ENCODE measurements at regions not wholly inside any gene's neighbourhood (a gene's known extent, or its start where the extent isn't known, plus 50 kb on each side); places are given as distances from the start of the nearest gene placed in this dataset.
A peak's percentile ranks its signal among the peaks of the same experiment; 100 is the strongest.
"Not testable (repeated sequence)": the region's sequence is repeated elsewhere in the genome, so short reads cannot be mapped to it uniquely, and the experiment has no call there.

DNA sequence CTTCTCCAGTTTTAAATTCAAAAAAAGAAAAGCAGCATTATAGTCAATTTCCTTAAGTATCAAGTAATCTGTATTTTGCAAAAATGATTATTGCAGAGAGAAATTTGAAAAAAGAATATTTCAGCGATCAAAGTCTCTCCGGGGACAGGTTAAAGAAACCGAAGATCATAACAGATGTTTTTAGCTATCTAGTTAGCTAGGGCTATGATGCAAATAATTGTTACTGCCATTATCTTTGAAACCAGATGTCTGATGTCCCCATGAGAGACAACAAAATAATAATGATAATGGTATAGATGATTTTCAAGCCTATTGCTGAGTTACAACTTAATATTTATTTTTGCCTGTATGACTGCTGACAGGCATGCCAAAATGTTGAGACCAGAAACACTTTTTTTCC lies 1326.0 kb downstream of the PLA2G4A start:
- TF ChIP-seq POLR2A (IDR thresholded peaks at IDR 0.05; ENCODE audit: low read depth, low read length) = no peak
- FAIRE-seq (no peak), DNase-seq (ENCODE audit: insufficient read length, low spot score) (no peak)

GRCh38 chr1:188155261-188155660 lies 1326.5 kb downstream of the PLA2G4A start:
- no peak for DNase-seq (ENCODE audit: insufficient read length, low spot score)
- TF ChIP-seq POLR2A (IDR thresholded peaks at IDR 0.05; ENCODE audit: low read depth, low read length) = no peak
- no peak for FAIRE-seq

- no peak for TF ChIP-seq POLR2A (IDR thresholded peaks at IDR 0.05; ENCODE audit: low read depth, low read length)
- DNase-seq (ENCODE audit: insufficient read length, low spot score) (no peak), FAIRE-seq (no peak)
These were observed 1335.7 kb downstream of the PLA2G4A start for GRCh38 chr1:188164459-188164858.

DNA sequence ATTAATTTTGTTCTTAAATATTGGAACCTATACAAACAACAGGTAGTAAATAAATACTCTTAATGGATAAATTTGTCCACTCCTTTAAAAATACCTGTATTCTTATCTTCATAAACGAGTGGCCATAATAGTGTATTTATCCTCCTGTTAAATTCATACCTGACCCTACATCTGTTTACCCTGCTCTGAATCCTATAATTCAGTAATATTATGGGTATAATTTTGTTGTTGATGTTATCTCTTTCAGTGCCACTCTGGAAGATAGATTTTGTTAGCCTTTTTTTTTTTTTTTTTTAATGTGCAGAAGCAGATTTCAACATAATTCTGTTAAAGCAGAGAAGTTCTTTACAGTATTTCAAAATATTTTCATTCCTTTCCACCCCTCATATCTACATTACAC lies 1337.9 kb downstream of the PLA2G4A start:
- FAIRE-seq (no peak), DNase-seq (ENCODE audit: insufficient read length, low spot score) (no peak)
- no peak for TF ChIP-seq POLR2A (IDR thresholded peaks at IDR 0.05; ENCODE audit: low read depth, low read length)

DNA sequence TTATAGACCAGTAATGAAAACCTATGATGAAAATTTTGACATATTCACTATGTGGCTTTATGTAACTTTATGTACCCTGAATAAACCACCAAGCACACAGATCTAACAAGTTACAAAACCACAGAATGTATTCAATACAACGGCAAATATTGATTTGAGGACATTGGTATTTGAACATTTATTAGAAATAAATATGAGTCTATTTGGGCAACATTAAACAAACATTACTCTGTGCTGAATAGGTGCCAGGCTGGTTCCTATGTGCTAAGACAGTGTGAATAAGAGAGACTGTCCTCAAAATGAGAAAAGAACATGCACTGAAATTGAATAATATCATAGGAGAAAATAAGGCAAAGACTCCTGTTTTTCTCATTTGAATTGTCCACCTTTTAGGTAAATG lies 1341.2 kb downstream of the PLA2G4A start:
- FAIRE-seq (no peak), DNase-seq (ENCODE audit: insufficient read length, low spot score) (no peak)
- no peak for TF ChIP-seq POLR2A (IDR thresholded peaks at IDR 0.05; ENCODE audit: low read depth, low read length)

DNA sequence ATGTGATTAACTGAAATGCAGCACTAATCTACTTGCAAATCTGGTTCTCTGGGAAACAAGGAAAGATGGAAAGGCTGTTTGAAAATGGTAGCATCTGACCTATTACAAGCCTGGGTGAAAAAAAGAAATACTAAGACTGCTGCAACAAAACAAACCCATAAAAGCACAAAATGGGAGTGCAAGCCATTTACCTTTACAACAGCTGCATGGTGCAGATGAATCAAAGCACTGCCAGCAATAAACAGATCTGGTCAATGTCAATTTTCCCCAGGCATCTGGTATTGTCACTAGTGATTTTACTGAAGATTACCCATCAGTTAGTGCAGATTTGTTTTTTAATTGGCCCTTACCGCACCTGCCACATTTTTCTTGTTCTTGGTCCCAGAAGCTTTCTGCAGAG lies 1341.7 kb downstream of the PLA2G4A start:
- DNase-seq (ENCODE audit: insufficient read length, low spot score) (no peak), FAIRE-seq (no peak)
- no peak for TF ChIP-seq POLR2A (IDR thresholded peaks at IDR 0.05; ENCODE audit: low read depth, low read length)

DNA sequence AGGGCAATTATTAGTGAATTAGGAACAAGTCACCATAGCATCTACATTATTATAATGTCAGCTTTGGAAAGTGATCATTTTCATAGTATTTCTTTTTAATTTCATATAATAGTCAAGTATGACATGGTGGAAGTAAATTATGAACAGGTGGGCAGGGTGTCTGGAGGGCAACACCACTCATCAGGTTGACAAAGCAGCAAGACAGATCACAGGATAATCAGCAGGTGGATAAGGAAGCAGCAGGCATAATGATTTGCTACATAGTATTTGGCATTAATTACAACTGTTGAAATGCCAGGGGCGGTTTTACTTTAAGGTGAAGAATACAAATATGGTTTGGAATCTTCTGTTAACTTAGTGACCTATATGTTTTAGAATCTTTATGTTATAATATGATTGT lies 1342.2 kb downstream of the PLA2G4A start:
- DNase-seq (ENCODE audit: insufficient read length, low spot score) (no peak), FAIRE-seq (no peak)
- TF ChIP-seq POLR2A (IDR thresholded peaks at IDR 0.05; ENCODE audit: low read depth, low read length) = no peak

GRCh38 chr1:188182063-188182462 lies 1353.3 kb downstream of the PLA2G4A start:
- DNase-seq (ENCODE audit: insufficient read length, low spot score); FAIRE-seq: not testable (repeated sequence)

GRCh38 chr1:188188317-188188716 lies 1359.6 kb downstream of the PLA2G4A start:
- no peak for FAIRE-seq
- TF ChIP-seq POLR2A (IDR thresholded peaks at IDR 0.05; ENCODE audit: low read depth, low read length) = no peak
- DNase-seq (ENCODE audit: insufficient read length, low spot score) = no peak

GRCh38 chr1:188194916-188195315 lies 1366.2 kb downstream of the PLA2G4A start:
- no peak for DNase-seq (ENCODE audit: insufficient read length, low spot score)
- FAIRE-seq = no peak
- no peak for TF ChIP-seq POLR2A (IDR thresholded peaks at IDR 0.05; ENCODE audit: low read depth, low read length)

GRCh38 chr1:188218289-188218688 lies 1389.5 kb downstream of the PLA2G4A start:
- no peak for FAIRE-seq
- no peak for DNase-seq (ENCODE audit: insufficient read length, low spot score)
- no peak for TF ChIP-seq POLR2A (IDR thresholded peaks at IDR 0.05; ENCODE audit: low read depth, low read length)

GRCh38 chr1:188220051-188220450 lies 1391.3 kb downstream of the PLA2G4A start:
- DNase-seq (ENCODE audit: insufficient read length, low spot score) = no peak
- no peak for TF ChIP-seq POLR2A (IDR thresholded peaks at IDR 0.05; ENCODE audit: low read depth, low read length)
- no peak for FAIRE-seq

DNA sequence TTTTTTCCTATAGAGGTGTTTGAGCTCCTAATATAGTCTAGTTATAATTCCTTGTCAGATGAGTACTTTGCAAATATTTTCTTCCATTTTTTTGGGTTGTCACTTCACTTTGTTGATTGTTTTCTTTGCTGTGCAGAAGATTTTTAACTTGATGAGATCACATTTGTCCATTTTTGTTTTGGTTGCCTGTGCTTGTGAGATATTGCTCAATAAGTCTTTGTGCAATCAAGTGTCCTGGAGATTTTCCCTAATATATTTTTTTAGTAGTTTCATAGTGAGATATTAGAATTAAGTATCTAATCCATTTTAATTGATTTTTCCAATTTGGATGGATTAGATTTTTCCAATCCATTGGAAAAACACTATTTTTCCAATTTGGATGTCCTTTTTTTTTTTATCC lies 1395.5 kb downstream of the PLA2G4A start:
- FAIRE-seq (no peak), DNase-seq (ENCODE audit: insufficient read length, low spot score) (no peak)
- no peak for TF ChIP-seq POLR2A (IDR thresholded peaks at IDR 0.05; ENCODE audit: low read depth, low read length)

DNA sequence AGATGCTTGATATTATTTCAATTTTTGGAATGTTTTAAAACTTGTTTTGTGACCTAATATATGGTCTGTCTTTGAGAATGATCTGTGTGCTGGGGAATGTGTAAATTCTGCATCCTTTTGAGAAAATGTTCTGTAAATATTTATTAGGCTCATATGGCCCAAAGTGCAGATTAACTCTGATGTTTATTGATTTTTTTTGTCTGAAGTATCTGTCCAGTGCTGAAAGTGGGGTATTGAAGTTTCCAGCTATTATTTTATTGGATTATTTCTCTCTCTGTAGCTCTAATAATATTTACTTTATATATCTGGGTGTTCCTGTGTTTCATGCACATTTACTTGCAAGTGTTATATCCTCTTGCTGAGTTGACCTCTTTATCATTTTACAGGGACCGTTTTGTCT lies 1397.2 kb downstream of the PLA2G4A start:
- no peak for TF ChIP-seq POLR2A (IDR thresholded peaks at IDR 0.05; ENCODE audit: low read depth, low read length)
- DNase-seq (ENCODE audit: insufficient read length, low spot score) (no peak), FAIRE-seq (no peak)

DNA sequence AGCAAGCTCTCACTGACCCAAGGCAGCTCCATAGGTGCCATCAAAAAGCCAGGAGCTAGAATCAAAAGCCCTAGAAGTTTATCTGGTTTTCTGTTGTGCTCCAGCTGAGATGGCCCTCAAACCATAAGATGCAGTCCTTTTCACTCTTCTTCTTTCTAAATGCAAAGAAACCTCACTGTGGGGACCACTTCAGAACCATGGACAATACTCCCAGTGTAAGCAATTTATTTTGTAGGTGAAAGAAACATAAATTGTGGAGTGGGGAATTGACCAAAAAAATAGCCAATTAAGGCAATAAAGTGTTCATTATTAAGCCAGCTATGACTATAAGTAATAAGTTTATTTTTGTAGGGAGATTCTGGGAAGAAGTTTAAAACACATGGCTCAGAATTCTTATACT lies 1399.9 kb downstream of the PLA2G4A start:
- TF ChIP-seq POLR2A (IDR thresholded peaks at IDR 0.05; ENCODE audit: low read depth, low read length) = no peak
- FAIRE-seq (no peak), DNase-seq (ENCODE audit: insufficient read length, low spot score) (no peak)

GRCh38 chr1:188237573-188238348 lies 1409.0 kb downstream of the PLA2G4A start:
- DNase-seq (ENCODE audit: insufficient read length, low spot score) (peak; percentile 1), FAIRE-seq (peak; percentile 90)
- TF ChIP-seq POLR2A (IDR thresholded peaks at IDR 0.05; ENCODE audit: low read depth, low read length) = no peak

Measured in H54 (cell line).